ENCODE measurements at regions not wholly inside any gene's neighbourhood (a gene's known extent, or its start where the extent isn't known, plus 50 kb on each side); places are given as distances from the start of the nearest gene placed in this dataset.

GRCh38 chr10:58885146-58885545 is 291.3 kb upstream of the PHYHIPL start:
- no peaks in the 10 kb centered on the region for H4K20me1 ChIP-seq (ENCODE audit: insufficient read depth, low read depth, low read length)
- no peaks in the 10 kb centered on the region for H3K4me1 ChIP-seq (ENCODE audit: low read length)
- H3K4me2 ChIP-seq (ENCODE audit: low read depth, low read length, poor library complexity, severe bottlenecking) = no peak overlapping the region
- H3K27ac ChIP-seq (ENCODE audit: low read length) = no peak overlapping the region
- no peaks in the 10 kb centered on the region for H3K9me2 ChIP-seq (replicated peaks; ENCODE audit: insufficient read depth, low read length)
- H3K79me2 ChIP-seq (ENCODE audit: low read length) = no peaks in the 10 kb centered on the region
- H3K9me3 ChIP-seq (ENCODE audit: low read length) = peaks cover 6% of the 10 kb centered on the region; the same call in 1 of the 2 replicates
- DNase-seq = no peak
- H3K36me3 ChIP-seq (ENCODE audit: insufficient read depth, low read length) = no peaks in the 10 kb centered on the region
- H3K9ac ChIP-seq (ENCODE audit: low read length) = no peak overlapping the region
- H3K4me3 ChIP-seq (ENCODE audit: low read length) = no peak overlapping the region
- H3K27me3 ChIP-seq (ENCODE audit: low read length) = no peaks in the 10 kb centered on the region
- no peak overlapping the region for H2AFZ ChIP-seq (ENCODE audit: low read length)

DNA sequence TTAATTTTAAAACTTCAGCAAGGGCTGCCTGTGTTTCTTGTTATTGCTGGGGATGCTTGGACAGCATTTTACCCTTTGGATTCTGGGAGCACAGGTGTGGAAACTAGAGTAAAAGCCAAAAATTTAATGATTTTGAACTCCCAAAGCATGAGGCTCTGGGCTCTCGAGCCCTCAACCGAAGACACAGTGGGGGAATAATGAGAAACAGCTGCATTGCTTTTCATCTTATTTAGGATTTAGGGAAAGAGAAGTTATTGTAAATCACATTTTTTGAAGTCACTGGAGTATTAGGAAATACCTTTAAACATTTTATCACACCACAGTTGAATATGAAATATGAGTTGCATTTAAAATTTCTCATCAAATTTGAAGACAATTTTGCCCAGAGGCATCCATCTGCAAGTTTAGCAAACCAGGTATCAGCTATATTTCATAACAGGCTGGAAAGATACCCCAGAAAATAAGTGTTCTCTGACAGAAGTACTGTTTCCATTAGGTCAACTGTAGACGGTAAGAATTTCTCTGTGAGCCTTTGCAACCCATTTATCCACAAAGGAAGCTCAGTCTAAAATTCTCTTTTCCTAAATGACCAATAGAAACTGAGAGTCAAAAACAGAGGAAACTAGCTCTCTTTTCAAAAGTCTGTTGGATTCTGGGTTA is 290.6 kb upstream of the PHYHIPL start:
- peaks cover 6% of the 10 kb centered on the region; the same call in 1 of the 2 replicates for H3K9me3 ChIP-seq (ENCODE audit: low read length)
- no peak overlapping the region for H3K27ac ChIP-seq (ENCODE audit: low read length)
- no peak overlapping the region for H3K4me2 ChIP-seq (ENCODE audit: low read depth, low read length, poor library complexity, severe bottlenecking)
- H3K4me1 ChIP-seq (ENCODE audit: low read length) = no peaks in the 10 kb centered on the region
- H2AFZ ChIP-seq (ENCODE audit: low read length) = no peak overlapping the region
- H4K20me1 ChIP-seq (ENCODE audit: insufficient read depth, low read depth, low read length) = no peaks in the 10 kb centered on the region
- no peak for DNase-seq
- no peaks in the 10 kb centered on the region for H3K79me2 ChIP-seq (ENCODE audit: low read length)
- H3K36me3 ChIP-seq (ENCODE audit: insufficient read depth, low read length) = no peaks in the 10 kb centered on the region
- H3K4me3 ChIP-seq (ENCODE audit: low read length) = no peak overlapping the region
- H3K9ac ChIP-seq (ENCODE audit: low read length) = no peak overlapping the region
- no peaks in the 10 kb centered on the region for H3K27me3 ChIP-seq (ENCODE audit: low read length)
- no peaks in the 10 kb centered on the region for H3K9me2 ChIP-seq (replicated peaks; ENCODE audit: insufficient read depth, low read length)

- Histone ChIP-seq H3K27ac (ENCODE audit: low read length) (no peak overlapping the region), H3K9ac (ENCODE audit: low read length) (no peak overlapping the region), H2AFZ (ENCODE audit: low read length) (no peak overlapping the region), H3K27me3 (ENCODE audit: low read length) (no peaks in the 10 kb centered on the region), H3K79me2 (ENCODE audit: low read length) (no peaks in the 10 kb centered on the region), H3K9me2 (replicated peaks; ENCODE audit: insufficient read depth, low read length) (no peaks in the 10 kb centered on the region), H3K4me1 (ENCODE audit: low read length) (no peaks in the 10 kb centered on the region), H3K4me2 (ENCODE audit: low read depth, low read length, poor library complexity, severe bottlenecking) (no peak overlapping the region), H4K20me1 (ENCODE audit: insufficient read depth, low read depth, low read length) (no peaks in the 10 kb centered on the region), H3K4me3 (ENCODE audit: low read length) (no peak overlapping the region), H3K36me3 (ENCODE audit: insufficient read depth, low read length) (no peaks in the 10 kb centered on the region), H3K9me3 (ENCODE audit: low read length) (peaks cover 4% of the 10 kb centered on the region; the same call in 1 of the 2 replicates)
- DNase-seq = no peak
Measured at GRCh38 chr10:58886406-58886805, 290.0 kb upstream of the PHYHIPL start.

DNA sequence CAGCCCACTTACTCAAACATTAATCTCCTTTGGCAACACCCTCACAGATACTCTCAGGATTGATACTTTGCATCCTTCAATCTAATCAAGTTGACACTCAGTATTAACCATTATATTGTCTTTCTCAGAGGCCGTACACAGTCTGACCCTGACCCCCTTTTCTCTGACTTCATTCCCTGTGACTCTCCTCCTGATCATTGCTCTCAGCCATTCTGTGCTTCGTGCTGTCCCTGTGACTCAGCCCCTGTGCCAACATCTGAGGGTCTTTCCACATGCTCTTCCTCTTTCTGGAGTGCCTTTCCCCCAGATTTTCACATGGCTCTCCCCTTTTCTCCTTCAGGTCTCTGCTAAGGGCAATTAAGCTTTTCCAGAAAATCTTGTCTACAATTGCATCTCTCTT is 289.0 kb upstream of the PHYHIPL start:
- H3K4me1 ChIP-seq (ENCODE audit: low read length) = no peaks in the 10 kb centered on the region
- no peak overlapping the region for H3K27ac ChIP-seq (ENCODE audit: low read length)
- H4K20me1 ChIP-seq (ENCODE audit: insufficient read depth, low read depth, low read length) = no peaks in the 10 kb centered on the region
- H2AFZ ChIP-seq (ENCODE audit: low read length) = no peak overlapping the region
- no peak for DNase-seq
- no peaks in the 10 kb centered on the region for H3K36me3 ChIP-seq (ENCODE audit: insufficient read depth, low read length)
- H3K4me2 ChIP-seq (ENCODE audit: low read depth, low read length, poor library complexity, severe bottlenecking) = no peak overlapping the region
- no peaks in the 10 kb centered on the region for H3K27me3 ChIP-seq (ENCODE audit: low read length)
- no peak overlapping the region for H3K9ac ChIP-seq (ENCODE audit: low read length)
- H3K4me3 ChIP-seq (ENCODE audit: low read length) = no peak overlapping the region
- no peaks in the 10 kb centered on the region for H3K9me2 ChIP-seq (replicated peaks; ENCODE audit: insufficient read depth, low read length)
- no peaks in the 10 kb centered on the region; the same call in 1 of the 2 replicates for H3K9me3 ChIP-seq (ENCODE audit: low read length)
- H3K79me2 ChIP-seq (ENCODE audit: low read length) = no peaks in the 10 kb centered on the region

DNA sequence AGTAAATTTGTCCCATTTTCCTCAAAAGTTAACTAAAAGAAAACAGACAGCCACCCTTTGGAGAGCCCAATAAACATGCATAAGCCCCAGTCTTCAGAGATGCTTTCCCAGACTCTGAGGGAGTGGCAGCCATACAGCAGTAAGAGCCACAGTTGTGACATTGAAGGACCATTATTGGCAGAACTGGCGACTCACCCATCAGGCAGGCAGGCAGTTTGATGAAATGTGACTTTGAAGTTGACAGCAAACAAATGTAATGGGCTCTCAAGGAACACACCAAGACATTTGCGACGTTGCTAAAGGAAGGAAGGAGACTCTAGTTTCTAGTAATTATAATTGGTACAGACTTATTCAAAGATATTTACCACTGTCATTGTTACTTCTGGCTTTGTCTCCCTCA is 287.5 kb upstream of the PHYHIPL start:
- Histone ChIP-seq H3K27me3 (ENCODE audit: low read length) (no peaks in the 10 kb centered on the region), H3K4me3 (ENCODE audit: low read length) (no peak overlapping the region), H3K9me2 (replicated peaks; ENCODE audit: insufficient read depth, low read length) (no peaks in the 10 kb centered on the region), H3K27ac (ENCODE audit: low read length) (no peak overlapping the region), H3K9ac (ENCODE audit: low read length) (no peak overlapping the region), H2AFZ (ENCODE audit: low read length) (no peak overlapping the region), H3K9me3 (ENCODE audit: low read length) (no peaks in the 10 kb centered on the region), H3K79me2 (ENCODE audit: low read length) (no peaks in the 10 kb centered on the region), H4K20me1 (ENCODE audit: insufficient read depth, low read depth, low read length) (no peaks in the 10 kb centered on the region), H3K4me1 (ENCODE audit: low read length) (no peaks in the 10 kb centered on the region), H3K36me3 (ENCODE audit: insufficient read depth, low read length) (no peaks in the 10 kb centered on the region), H3K4me2 (ENCODE audit: low read depth, low read length, poor library complexity, severe bottlenecking) (no peak overlapping the region)
- DNase-seq = no peak

DNA sequence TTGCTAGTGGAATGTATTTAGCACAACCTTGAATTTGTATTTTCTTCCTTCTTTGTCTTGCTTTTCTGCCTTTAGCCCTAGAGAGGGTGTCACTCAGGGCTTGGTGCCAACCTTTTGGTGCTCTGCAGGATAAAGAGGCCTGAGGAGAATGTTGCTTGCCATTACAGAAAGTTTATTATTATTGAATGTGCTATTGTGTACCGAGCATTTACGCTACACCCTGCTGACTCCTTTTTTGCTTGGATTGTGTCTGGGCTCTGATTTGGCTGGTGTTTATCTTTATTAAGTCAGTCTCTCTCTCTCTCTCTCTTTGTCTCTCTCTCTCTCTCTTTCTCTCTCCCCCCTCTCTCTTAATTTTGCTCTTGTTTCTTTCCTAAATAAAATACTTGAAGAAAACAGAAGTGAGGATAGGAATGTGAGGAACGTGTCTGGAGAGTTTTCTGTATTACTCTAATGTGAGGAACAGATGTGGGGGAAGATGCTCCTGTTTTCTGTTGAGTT is 284.4 kb upstream of the PHYHIPL start:
- H3K9ac ChIP-seq (ENCODE audit: low read length) = no peak overlapping the region
- H3K4me3 ChIP-seq (ENCODE audit: low read length) = no peak overlapping the region
- H3K27ac ChIP-seq (ENCODE audit: low read length) = no peak overlapping the region
- H3K36me3 ChIP-seq (ENCODE audit: insufficient read depth, low read length) = no peaks in the 10 kb centered on the region
- DNase-seq = no peak
- H3K27me3 ChIP-seq (ENCODE audit: low read length) = no peaks in the 10 kb centered on the region
- no peaks in the 10 kb centered on the region for H4K20me1 ChIP-seq (ENCODE audit: insufficient read depth, low read depth, low read length)
- H3K79me2 ChIP-seq (ENCODE audit: low read length) = no peaks in the 10 kb centered on the region
- H2AFZ ChIP-seq (ENCODE audit: low read length) = no peak overlapping the region
- no peaks in the 10 kb centered on the region for H3K9me3 ChIP-seq (ENCODE audit: low read length)
- H3K4me2 ChIP-seq (ENCODE audit: low read depth, low read length, poor library complexity, severe bottlenecking) = no peak overlapping the region
- no peaks in the 10 kb centered on the region for H3K4me1 ChIP-seq (ENCODE audit: low read length)
- no peaks in the 10 kb centered on the region for H3K9me2 ChIP-seq (replicated peaks; ENCODE audit: insufficient read depth, low read length)

DNA sequence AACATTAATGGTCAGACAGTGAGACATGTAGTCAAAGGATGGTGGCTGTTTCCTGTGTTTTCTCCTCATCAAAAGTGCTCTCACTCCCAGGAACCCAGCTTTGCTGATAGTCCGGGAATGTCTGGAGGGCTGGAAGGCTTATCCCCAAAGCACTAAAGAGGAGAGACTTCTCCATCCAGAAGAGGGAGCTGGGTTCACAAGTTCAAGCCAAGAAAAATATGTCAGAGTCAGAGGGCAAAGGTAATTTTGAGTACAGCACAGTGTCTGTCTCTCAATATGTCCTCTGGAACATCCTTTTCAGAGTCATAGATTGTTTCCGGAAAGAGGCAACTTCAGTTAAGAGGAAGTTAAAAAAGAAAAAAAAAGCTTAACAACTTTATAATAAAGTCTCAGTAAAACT is 281.5 kb upstream of the PHYHIPL start:
- no peak overlapping the region for H3K9ac ChIP-seq (ENCODE audit: low read length)
- H2AFZ ChIP-seq (ENCODE audit: low read length) = no peak overlapping the region
- no peaks in the 10 kb centered on the region for H3K4me1 ChIP-seq (ENCODE audit: low read length)
- H3K4me3 ChIP-seq (ENCODE audit: low read length) = no peak overlapping the region
- H4K20me1 ChIP-seq (ENCODE audit: insufficient read depth, low read depth, low read length) = no peaks in the 10 kb centered on the region
- no peaks in the 10 kb centered on the region for H3K9me3 ChIP-seq (ENCODE audit: low read length)
- no peak overlapping the region for H3K4me2 ChIP-seq (ENCODE audit: low read depth, low read length, poor library complexity, severe bottlenecking)
- DNase-seq = no peak
- no peaks in the 10 kb centered on the region for H3K9me2 ChIP-seq (replicated peaks; ENCODE audit: insufficient read depth, low read length)
- no peaks in the 10 kb centered on the region for H3K79me2 ChIP-seq (ENCODE audit: low read length)
- no peak overlapping the region for H3K27ac ChIP-seq (ENCODE audit: low read length)
- H3K27me3 ChIP-seq (ENCODE audit: low read length) = no peaks in the 10 kb centered on the region
- no peaks in the 10 kb centered on the region for H3K36me3 ChIP-seq (ENCODE audit: insufficient read depth, low read length)

GRCh38 chr10:58896229-58896628 is 280.2 kb upstream of the PHYHIPL start:
- H3K9me2 ChIP-seq (replicated peaks; ENCODE audit: insufficient read depth, low read length) = no peaks in the 10 kb centered on the region
- DNase-seq = no peak
- no peak overlapping the region for H2AFZ ChIP-seq (ENCODE audit: low read length)
- no peaks in the 10 kb centered on the region for H3K36me3 ChIP-seq (ENCODE audit: insufficient read depth, low read length)
- no peak overlapping the region for H3K27ac ChIP-seq (ENCODE audit: low read length)
- no peaks in the 10 kb centered on the region for H3K9me3 ChIP-seq (ENCODE audit: low read length)
- no peak overlapping the region for H3K4me3 ChIP-seq (ENCODE audit: low read length)
- no peaks in the 10 kb centered on the region for H3K79me2 ChIP-seq (ENCODE audit: low read length)
- H3K4me1 ChIP-seq (ENCODE audit: low read length) = no peaks in the 10 kb centered on the region
- H3K9ac ChIP-seq (ENCODE audit: low read length) = no peak overlapping the region
- H3K27me3 ChIP-seq (ENCODE audit: low read length) = no peaks in the 10 kb centered on the region
- no peak overlapping the region for H3K4me2 ChIP-seq (ENCODE audit: low read depth, low read length, poor library complexity, severe bottlenecking)
- H4K20me1 ChIP-seq (ENCODE audit: insufficient read depth, low read depth, low read length) = no peaks in the 10 kb centered on the region

Data from Karpas-422 (cell line).